ENCODE measurements at regions not wholly inside any gene's neighbourhood (a gene's known extent, or its start where the extent isn't known, plus 50 kb on each side); places are given as distances from the start of the nearest gene placed in this dataset.

DNA sequence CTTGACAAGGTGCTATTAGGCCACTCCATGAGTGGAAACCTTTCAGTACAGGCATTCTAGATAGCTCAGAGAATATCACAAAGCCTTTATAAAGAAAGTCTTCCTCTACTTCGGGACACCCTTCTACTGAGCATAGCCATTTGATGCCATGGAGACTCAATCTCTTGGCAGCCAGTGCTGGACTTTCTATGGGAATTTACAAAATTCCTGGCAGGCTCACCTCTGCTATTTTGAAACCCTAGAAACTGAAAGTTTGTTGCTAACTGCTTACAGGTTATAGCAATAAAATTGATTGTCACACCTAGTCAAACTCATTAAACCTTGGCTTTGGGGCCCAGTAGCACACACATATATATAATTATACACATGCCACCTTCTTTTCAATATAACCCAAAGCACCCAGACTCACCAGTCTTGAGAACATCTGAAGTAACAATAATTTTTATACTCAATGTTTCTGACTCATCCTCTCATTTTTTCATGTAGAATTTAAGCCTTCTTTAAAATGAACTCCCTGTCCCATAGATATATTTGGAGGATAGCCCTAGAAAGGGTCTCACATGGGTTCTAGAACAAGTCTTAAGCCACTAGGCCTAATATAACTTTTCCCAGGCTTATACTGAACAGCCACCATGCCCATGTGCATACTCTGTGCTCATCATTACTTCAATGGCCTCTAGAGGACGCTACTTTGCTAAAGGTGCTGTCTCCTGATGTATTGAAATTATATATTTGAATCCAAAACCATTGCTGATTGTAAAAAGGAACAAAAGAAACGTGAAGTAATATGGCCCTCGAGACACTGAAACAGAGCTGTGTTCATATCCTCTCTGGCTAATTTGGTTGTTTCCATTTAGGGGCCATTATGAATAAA is 368.1 kb upstream of the MARCKS start:
- no peak for DNase-seq

DNA sequence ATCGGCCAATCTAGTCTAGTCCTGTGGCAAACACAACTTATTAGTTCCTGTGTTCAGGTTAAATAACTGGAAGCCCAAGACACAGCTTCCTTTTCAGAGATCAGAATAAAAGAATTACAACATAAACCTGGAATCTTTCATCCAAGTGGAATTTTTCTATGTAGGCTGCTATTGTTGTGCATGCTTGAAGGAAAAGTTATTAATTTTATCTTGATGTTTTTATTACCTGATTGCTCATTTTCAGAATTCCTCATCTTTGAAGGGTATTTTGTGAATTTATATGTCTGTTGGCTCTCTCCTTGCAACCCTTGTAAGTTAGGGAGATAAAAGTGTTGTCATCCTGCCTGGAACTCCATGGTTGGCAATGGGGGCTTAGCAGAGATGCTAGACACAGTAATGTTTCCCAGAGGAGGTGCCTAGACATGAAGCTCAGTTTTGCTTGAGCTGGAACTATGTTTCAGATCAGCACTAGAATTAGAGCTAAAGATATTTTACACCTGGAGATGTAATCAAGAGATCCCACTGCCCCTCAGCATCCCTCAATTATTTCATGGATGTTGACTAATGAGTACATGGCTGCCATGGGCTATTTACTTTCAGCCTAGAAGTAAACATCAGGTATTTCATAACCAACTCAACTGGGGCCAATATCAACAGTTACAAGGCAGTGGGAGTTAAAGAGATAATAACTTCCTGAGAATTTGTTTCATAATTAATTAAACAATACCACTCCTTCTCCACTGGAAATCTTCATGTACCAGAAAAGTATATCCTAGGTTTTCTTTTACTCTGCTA is 367.0 kb upstream of the MARCKS start:
- DNase-seq = no peak

DNA sequence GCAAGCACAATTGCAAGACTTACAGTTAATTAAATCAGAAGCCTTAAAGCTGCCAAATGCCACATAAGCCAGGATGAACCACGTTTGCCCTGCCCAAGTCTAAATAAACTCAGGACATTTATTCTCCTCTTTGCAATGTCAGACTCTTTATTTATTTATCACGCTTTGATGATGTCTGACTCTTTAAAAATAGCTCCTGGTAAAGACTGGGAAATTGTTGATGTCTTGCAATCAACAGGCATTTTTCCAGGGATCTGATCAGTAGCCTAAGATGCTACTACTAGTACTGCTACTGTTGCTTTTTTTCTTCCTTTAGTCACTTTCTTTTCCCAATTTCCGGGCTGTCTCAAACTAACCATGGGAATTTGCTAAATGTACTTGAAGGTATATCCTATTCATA is 365.8 kb upstream of the MARCKS start:
- no peak for DNase-seq

GRCh38 chr6:113493991-113494390 is 363.2 kb upstream of the MARCKS start:
- no peak for DNase-seq

DNA sequence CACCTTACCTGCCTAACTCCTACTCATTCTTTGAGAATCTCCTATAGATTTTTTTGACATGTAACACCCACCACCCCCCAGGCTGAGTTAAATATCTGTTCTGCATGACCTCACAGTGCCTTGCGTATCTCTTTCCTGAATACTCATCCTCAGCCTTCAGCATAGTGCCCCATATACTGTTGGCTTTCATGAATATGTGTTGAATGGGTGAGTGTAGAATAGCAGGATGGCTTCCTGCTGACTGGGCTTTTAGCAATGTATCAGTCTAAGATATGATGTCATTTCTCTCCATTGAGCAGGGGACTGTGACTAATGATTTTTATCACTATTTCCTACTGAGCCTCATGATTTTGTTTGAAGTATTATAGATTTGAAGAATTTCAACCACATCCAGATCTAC is 361.6 kb upstream of the MARCKS start:
- no peak for DNase-seq

DNA sequence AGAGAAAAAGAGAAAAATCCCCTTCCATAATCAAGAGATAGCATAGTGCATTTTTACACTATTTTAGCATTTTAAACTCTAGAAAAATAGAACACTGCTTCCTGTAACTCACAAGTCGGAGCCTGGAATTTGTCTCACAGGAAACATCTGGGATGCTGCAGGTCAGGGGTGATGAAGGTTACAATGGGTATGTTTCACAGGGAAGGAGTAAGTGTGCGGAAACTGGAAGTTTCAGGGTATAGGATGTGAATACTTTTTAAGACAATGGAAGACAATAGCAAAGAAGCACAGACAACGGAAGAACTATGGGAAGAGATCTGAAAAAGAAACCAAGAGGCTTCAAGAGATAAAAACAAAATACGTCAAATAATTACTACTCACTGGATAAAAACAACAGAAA is 361.0 kb upstream of the MARCKS start:
- DNase-seq = no peak

- no peak for DNase-seq
These were observed 356.9 kb upstream of the MARCKS start for GRCh38 chr6:113500221-113500620.

GRCh38 chr6:113505084-113505699 is 352.0 kb upstream of the MARCKS start:
- DNase-seq = no peak

DNA sequence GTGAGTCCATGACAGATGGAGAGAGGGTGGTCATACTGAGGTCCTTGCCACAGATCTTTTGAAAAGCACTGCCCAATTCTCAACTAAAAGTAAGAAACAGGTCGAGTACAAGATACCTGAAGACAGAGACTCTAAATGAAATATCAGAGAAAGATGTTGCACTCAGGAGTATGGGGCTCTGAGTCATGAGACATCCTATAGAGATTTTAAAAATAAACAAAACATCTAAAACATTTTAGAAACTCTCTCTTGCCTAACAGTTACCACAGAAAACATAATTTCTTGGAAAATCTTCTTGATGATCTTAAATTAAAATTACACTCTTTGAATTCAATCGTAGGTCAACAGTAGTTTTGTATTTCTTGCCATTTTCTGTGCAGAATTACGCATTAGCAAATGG is 348.9 kb upstream of the MARCKS start:
- no peak for DNase-seq

DNA sequence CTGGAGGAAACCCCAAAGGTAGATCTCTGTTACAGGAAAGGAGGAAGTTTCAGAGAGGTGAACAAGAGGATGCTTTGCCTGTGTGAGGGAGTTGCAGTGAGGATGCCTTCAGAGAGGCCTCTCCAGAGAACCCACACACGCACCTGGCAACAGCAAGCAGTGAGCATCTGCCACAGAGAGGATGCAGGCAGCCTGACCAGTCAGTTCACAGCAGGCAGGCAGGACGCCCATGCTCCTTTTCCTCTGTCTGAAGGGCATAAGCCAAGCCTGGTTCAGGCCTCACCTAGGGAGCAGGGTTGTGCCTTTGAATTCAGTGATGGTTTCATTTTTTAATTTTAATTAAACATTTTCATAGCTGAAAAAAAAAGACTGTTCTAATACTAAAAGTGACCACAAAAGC is 346.0 kb upstream of the MARCKS start:
- no peak for DNase-seq

DNA sequence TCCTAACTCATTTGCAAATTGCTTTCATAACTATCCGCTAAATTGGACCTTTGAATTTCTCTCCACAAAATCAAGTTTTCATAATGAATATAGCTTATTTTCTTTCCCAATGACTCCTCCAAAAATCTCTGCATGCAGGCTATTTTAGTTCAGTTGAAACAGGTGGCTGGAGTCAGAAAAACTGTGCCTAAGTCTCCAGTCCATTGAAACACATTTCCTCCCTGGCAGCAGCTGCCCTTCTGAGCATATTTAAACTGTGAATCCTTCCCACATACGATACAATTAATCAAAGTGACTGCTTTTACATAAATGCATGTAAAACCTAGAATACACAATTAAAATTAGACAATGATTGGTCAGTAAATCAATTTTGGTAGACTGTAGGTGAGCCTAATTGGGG is 344.6 kb upstream of the MARCKS start:
- no peak for DNase-seq

GRCh38 chr6:113513086-113513485 is 344.1 kb upstream of the MARCKS start:
- no peak for DNase-seq

GRCh38 chr6:113522376-113522775 is 334.8 kb upstream of the MARCKS start:
- DNase-seq = no peak

DNA sequence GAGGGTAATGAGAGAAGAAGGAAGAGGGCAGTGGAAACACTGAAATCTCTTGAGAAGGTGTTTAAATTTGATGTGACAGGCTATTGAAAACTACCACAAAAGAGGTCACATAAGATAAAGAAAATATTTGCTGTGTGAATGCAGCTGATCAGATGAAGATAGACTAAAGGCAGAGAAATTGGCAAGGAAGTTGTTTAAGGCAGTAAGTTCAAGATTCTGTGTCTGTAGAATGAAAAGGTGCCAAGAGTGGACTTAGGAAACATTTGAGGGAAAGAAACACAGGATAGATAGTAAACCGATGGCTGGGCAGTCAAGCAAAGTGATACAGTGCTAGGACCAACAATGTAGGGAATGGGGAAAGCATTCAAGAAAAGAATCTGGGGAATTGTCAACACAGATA is 332.3 kb upstream of the MARCKS start:
- DNase-seq = no peak

GRCh38 chr6:113526553-113526952 is 330.6 kb upstream of the MARCKS start:
- no peak for DNase-seq

GRCh38 chr6:113526995-113527394 is 330.1 kb upstream of the MARCKS start:
- no peak for DNase-seq

DNA sequence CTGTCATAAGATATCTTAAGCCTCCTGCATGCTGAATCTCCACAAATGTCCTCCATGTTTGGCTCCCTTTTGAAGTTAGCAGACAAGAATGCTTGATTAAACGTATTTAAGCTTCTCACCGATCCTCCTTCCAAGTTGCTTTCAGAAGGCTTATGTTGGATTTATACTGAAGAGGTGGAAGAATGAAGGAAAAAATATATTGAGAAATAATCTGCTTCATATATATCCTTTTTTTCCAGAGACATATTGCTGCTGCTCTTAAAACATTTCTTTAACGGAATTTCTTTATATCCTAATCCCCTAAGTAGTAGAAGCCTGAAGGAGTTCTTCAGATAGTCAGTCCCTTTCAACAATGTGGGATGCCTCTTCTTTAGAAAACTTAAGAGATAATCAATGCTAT is 329.0 kb upstream of the MARCKS start:
- no peak for DNase-seq

DNA sequence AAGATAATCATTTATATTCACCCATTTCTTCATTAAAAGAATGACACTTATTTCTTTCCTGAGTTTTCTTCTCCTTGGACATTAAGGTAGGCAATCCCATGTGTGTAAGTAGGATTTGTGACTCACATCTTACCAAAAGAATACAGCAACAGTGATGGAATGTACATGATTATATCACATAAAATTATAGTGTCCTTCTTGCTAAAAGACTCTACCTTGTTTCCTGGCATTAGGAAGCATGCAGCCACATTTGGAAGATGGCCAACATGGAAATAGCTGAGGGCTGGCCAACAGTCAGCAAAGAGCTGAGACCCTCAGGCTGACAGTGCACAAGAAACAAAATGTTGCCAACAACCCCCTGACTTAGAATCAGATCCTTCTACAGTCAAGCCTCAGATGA is 327.9 kb upstream of the MARCKS start:
- no peak for DNase-seq

DNA sequence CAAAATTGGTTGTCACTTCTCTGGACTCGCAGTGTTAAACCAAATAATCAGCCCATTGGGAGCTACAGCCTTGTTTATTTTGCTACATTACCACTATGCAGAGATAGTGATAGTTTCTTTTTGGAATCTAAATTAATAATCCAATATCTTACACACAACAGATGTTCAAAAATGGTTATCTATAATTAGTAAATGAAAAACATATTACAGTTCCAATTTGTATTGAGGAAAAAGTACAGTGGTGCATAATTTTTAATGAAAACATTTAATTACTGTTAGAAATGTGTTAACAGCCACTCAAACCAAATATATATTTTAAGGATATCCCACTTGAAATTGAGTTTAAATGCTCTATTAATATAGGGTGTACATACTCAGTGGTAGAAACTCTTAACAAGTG is 327.3 kb upstream of the MARCKS start:
- no peak for DNase-seq

DNA sequence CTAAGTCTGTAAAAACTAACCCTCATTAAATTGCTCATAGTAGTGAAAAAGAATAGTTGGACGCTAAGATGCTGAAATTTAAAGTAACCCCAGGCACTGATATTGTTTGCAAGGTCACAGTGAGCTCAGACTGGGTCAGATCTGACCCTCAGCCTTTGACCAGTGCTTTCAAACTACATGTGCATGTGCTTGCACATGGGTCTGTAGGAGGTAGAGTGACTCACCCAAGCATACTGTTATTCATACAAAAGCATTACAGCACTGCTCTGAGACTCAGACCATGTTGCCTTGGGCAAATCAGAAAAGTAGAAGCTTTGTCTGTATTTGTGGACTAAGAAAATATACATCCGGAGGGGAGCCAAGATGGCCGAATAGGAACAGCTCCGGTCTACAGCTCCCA is 326.4 kb upstream of the MARCKS start:
- DNase-seq = no peak

DNA sequence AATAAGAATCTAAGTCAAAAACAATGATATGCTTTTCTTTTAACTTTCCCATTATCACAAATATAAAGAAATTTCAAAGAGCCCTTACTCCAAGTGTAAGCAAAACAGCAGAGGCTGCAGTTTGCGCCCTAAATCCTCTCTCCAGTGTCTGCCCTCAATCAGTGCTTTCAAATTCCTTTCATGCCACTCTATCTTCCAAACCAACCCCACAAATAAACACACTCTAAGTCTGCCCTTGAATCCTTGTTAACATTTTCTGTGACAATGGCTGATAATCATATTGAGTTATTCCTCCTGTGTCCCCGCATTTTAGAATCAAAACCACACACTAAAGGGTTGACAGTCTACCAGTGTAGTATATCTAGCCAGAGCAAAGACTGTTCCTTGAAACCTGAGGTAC is 317.9 kb upstream of the MARCKS start:
- DNase-seq = no peak

- no peak for DNase-seq
These were observed 317.5 kb upstream of the MARCKS start for GRCh38 chr6:113539623-113540022.

- DNase-seq = no peak
These were observed 316.7 kb upstream of the MARCKS start for GRCh38 chr6:113540466-113540865.

GRCh38 chr6:113551168-113551567 is 306.0 kb upstream of the MARCKS start:
- DNase-seq = no peak
